ENCODE measurements at regions not wholly inside any gene's neighbourhood (a gene's known extent, or its start where the extent isn't known, plus 50 kb on each side); places are given as distances from the start of the nearest gene placed in this dataset.

DNA sequence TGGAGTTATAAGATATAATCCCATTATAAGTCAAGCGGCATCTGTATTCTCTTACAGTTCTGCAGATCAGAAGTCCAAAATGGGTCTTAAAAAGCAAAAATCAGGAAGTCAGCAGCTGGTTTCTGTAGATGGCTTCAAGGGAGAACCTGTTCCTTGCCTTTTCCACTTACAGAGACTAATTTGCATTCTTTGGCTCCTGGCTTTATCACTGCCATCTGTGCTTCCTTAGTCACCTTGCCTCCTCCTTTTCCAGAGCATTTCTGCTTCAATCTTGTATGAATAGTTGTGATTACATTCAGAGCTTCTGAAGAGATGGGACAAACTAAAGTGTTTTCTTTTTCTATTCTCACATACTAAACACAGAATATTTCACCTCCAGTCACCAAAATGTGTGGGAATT lies 647.3 kb upstream of the GRAMD2B start:
- TF ChIP-seq, protein P1, sequence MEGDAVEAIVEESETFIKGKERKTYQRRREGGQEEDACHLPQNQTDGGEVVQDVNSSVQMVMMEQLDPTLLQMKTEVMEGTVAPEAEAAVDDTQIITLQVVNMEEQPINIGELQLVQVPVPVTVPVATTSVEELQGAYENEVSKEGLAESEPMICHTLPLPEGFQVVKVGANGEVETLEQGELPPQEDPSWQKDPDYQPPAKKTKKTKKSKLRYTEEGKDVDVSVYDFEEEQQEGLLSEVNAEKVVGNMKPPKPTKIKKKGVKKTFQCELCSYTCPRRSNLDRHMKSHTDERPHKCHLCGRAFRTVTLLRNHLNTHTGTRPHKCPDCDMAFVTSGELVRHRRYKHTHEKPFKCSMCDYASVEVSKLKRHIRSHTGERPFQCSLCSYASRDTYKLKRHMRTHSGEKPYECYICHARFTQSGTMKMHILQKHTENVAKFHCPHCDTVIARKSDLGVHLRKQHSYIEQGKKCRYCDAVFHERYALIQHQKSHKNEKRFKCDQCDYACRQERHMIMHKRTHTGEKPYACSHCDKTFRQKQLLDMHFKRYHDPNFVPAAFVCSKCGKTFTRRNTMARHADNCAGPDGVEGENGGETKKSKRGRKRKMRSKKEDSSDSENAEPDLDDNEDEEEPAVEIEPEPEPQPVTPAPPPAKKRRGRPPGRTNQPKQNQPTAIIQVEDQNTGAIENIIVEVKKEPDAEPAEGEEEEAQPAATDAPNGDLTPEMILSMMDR (IDR thresholded peaks at IDR 0.05; ENCODE audit: low read depth, low read length, missing input control) = no peak
- TF ChIP-seq REST (IDR thresholded peaks at IDR 0.05) (no peak), ZBTB33 (IDR thresholded peaks at IDR 0.05) (no peak), TAF1 (conservative IDR thresholded peaks at IDR 0.05) (no peak), YY1 (IDR thresholded peaks at IDR 0.05) (no peak), EGR1 (IDR thresholded peaks at IDR 0.05; ENCODE audit: low read depth in 2 of 2) (no peak), SP1 (IDR thresholded peaks at IDR 0.05) (no peak), RXRA (IDR thresholded peaks at IDR 0.05) (no peak), NR2F2 (IDR thresholded peaks at IDR 0.05) (no peak), HNF4G (IDR thresholded peaks at IDR 0.05) (no peak), RAD21 (IDR thresholded peaks at IDR 0.05) (no peak), ATF3 (IDR thresholded peaks at IDR 0.05) (no peak)
- TF ChIP-seq, protein P2, sequence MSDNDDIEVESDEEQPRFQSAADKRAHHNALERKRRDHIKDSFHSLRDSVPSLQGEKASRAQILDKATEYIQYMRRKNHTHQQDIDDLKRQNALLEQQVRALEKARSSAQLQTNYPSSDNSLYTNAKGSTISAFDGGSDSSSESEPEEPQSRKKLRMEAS (IDR thresholded peaks at IDR 0.05) = no peak

All from liver (tissue), 3 donors.